ENCODE measurements at regions not wholly inside any gene's neighbourhood (a gene's known extent, or its start where the extent isn't known, plus 50 kb on each side); places are given as distances from the start of the nearest gene placed in this dataset.

- TF ChIP-seq CTCF (IDR thresholded peaks at IDR 0.05; ENCODE audit: low read depth, low read length, missing input control) (no peak), REST (IDR thresholded peaks at IDR 0.05) (no peak), ATF3 (IDR thresholded peaks at IDR 0.05) (no peak), MAX (IDR thresholded peaks at IDR 0.05) (no peak), RAD21 (IDR thresholded peaks at IDR 0.05) (no peak), JUND (IDR thresholded peaks at IDR 0.05) (no peak), TAF1 (conservative IDR thresholded peaks at IDR 0.05) (no peak), FOXA1 (IDR thresholded peaks at IDR 0.05) (no peak), NR2F2 (IDR thresholded peaks at IDR 0.05) (no peak), EGR1 (IDR thresholded peaks at IDR 0.05; ENCODE audit: low read depth in 2 of 2) (no peak), GABPA (IDR thresholded peaks at IDR 0.05 in 1 of 2, conservative IDR thresholded peaks at IDR 0.05 in 1 of 2) (no peak), ZBTB33 (IDR thresholded peaks at IDR 0.05) (no peak), SP1 (IDR thresholded peaks at IDR 0.05) (no peak), YY1 (IDR thresholded peaks at IDR 0.05) (no peak)
Observed at GRCh38 chr4:52371841-52372240, 287.3 kb downstream of the USP46 start.

Measured in liver (tissue), 3 donors.